Caco-2 (cell line): ENCODE measurements at regions not wholly inside any gene's neighbourhood (a gene's known extent, or its start where the extent isn't known, plus 50 kb on each side); places are given as distances from the start of the nearest gene placed in this dataset.

Experiments used
- BruUV-seq: library from RNA; stranded (reverse); fragments of 400-500 nt; replicated peaks from 2 replicates; lab custom pipeline; 2021; lab: Mats Ljungman, UMichigan
- CTCF ChIA-PET: fragments of 300-600 bp; sonication (Branson Sonifier 250); formaldehyde crosslinking; loops from one replicate; lab custom pipeline; 2022; ENCODE audit warnings: antibody characterized with exemption; lab: Charles Lee
- POLR2A ChIA-PET: fragments of 300-600 bp; sonication (Branson Sonifier 250); formaldehyde crosslinking; loops from one replicate; lab custom pipeline; 2022; ENCODE audit warnings: antibody characterized with exemption; lab: Charles Lee
- DNase-seq, 2 experiments: peaks; one replicate each; pipeline versions ENCODE4 v3.0.0 to v3.0.0-alpha.2; 2020 to 2022
- H3K27me3 ChIP-seq: replicated peaks from 2 replicates; pipeline ENCODE4 v1.6.0; 2011; ENCODE audit warnings: low read length; ENCODE audit not compliant: control insufficient read depth, insufficient read depth
- H3K36me3 ChIP-seq: 2 replicates; pipeline ENCODE4 v1.5.1; 2011; ENCODE audit warnings: low read length; ENCODE audit not compliant: control insufficient read depth, insufficient read depth
- H3K4me1 ChIP-seq: fragments of 250-450 bp; sonication (Bioruptor Pico); 2 replicates; pipeline ENCODE4 v1.5.1; 2020; ENCODE audit warnings: mild to moderate bottlenecking
- H3K4me3 ChIP-seq: 2 replicates; pipeline ENCODE4 v1.5.1; 2011; ENCODE audit warnings: low read depth, mild to moderate bottlenecking, control low read depth, low read length
- H3K9me3 ChIP-seq: fragments of 250-450 bp; sonication (Bioruptor Pico); 2 replicates; pipeline ENCODE4 v1.5.1; 2020; ENCODE audit warnings: mild to moderate bottlenecking, moderate library complexity
- H3K27ac Mint-ChIP-seq: one replicate; pipeline ENCODE4 v1.8.0; 2022; ENCODE audit warnings: mixed read lengths; ENCODE audit not compliant: unreplicated experiment
- H3K27me3 Mint-ChIP-seq: one replicate; pipeline ENCODE4 v1.8.0; 2022; ENCODE audit warnings: mixed read lengths; ENCODE audit not compliant: insufficient read depth, unreplicated experiment
- H3K36me3 Mint-ChIP-seq: one replicate; pipeline ENCODE4 v1.8.0; 2022; ENCODE audit warnings: mild to moderate bottlenecking, mixed read lengths; ENCODE audit not compliant: insufficient read depth, unreplicated experiment
- H3K4me1 Mint-ChIP-seq: one replicate; pipeline ENCODE4 v1.8.0; 2022; ENCODE audit warnings: low read depth, mixed read lengths; ENCODE audit not compliant: unreplicated experiment
- H3K4me3 Mint-ChIP-seq: one replicate; pipeline ENCODE4 v1.8.0; 2022; ENCODE audit warnings: mild to moderate bottlenecking, moderate library complexity, mixed read lengths; ENCODE audit not compliant: unreplicated experiment
- H3K9me3 Mint-ChIP-seq: one replicate; pipeline ENCODE4 v1.8.0; 2022; ENCODE audit warnings: mixed read lengths; ENCODE audit not compliant: unreplicated experiment
- intact Hi-C: fragments of 100-400 bp; cut with micrococcal nuclease; formaldehyde crosslinking; loops from one replicate; pipeline ENCODE4 v1.10.0; 2022; ENCODE audit not compliant: unreplicated experiment
- TF ChIP-seq, protein P1 (sequence below), 2 experiments: fragments of 200-600 bp in 1 of 2; IDR thresholded peaks; 1 replicate in 1 of 2; 2 replicates in 1 of 2; pipeline versions ENCODE4 v1.5.1 to v1.8.0; 2011 to 2022; ENCODE audit warnings: antibody characterized with exemption in 1 of 2, control low read depth in 1 of 2, inconsistent platforms in 1 of 2, low read depth in 1 of 2, low read length in 1 of 2, mild to moderate bottlenecking in 1 of 2, moderate library complexity in 1 of 2; ENCODE audit not compliant: insufficient read depth in 1 of 2, severe bottlenecking in 1 of 2, unreplicated experiment in 1 of 2

DNA sequence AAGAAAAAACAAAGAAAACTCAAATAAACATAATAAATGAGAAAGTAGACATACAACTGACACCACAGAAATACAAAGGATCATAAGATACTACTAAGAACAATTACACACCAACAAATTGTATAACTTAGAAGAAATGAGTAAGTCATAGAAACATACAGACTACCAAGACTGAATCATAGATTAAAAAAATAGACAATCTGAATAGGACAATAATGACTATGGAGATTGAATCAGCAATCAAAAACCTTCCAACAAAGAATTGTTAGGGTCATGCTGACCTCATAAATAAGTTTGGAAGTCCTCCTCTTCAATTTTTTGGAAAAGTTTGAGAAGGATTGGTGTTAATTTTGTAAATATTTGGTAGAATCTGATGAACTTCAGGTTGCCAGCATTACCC, 159.0 kb downstream of the PTBP2 start:
- Histone ChIP-seq H3K4me1 (peaks cover 14% of the 10 kb centered on the region; the same call in 1 of the 2 replicates), H3K4me3 (no peak overlapping the region), H3K36me3 (no peaks in the 10 kb centered on the region), H3K27me3 (no peaks in the 10 kb centered on the region), H3K9me3 (no peaks in the 10 kb centered on the region)
- H3K27ac Mint-ChIP-seq: no peak overlapping the region
- ChIA-PET POLR2A (no interaction called here), CTCF (no interaction called here)
- H3K4me3 Mint-ChIP-seq: no peak overlapping the region
- peaks cover 9% of the 10 kb centered on the region for H3K9me3 Mint-ChIP-seq
- H3K4me1 Mint-ChIP-seq: peaks cover 9% of the 10 kb centered on the region
- H3K36me3 Mint-ChIP-seq: no peaks in the 10 kb centered on the region
- TF ChIP-seq, protein P1, sequence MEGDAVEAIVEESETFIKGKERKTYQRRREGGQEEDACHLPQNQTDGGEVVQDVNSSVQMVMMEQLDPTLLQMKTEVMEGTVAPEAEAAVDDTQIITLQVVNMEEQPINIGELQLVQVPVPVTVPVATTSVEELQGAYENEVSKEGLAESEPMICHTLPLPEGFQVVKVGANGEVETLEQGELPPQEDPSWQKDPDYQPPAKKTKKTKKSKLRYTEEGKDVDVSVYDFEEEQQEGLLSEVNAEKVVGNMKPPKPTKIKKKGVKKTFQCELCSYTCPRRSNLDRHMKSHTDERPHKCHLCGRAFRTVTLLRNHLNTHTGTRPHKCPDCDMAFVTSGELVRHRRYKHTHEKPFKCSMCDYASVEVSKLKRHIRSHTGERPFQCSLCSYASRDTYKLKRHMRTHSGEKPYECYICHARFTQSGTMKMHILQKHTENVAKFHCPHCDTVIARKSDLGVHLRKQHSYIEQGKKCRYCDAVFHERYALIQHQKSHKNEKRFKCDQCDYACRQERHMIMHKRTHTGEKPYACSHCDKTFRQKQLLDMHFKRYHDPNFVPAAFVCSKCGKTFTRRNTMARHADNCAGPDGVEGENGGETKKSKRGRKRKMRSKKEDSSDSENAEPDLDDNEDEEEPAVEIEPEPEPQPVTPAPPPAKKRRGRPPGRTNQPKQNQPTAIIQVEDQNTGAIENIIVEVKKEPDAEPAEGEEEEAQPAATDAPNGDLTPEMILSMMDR (IDR thresholded peaks at IDR 0.05; ENCODE audit: insufficient read depth in 1 of 2, low read depth in 1 of 2, low read length in 1 of 2, severe bottlenecking in 1 of 2, unreplicated experiment in 1 of 2): no peak
- intact Hi-C loops: loop anchor here (5.0 kb wide), 1 partner anchor 52 kb away; no protein-coding TSS in a partner anchor
- no TSS peak for BruUV-seq
- no peaks in the 10 kb centered on the region for H3K27me3 Mint-ChIP-seq
- DNase-seq: no peak

DNA sequence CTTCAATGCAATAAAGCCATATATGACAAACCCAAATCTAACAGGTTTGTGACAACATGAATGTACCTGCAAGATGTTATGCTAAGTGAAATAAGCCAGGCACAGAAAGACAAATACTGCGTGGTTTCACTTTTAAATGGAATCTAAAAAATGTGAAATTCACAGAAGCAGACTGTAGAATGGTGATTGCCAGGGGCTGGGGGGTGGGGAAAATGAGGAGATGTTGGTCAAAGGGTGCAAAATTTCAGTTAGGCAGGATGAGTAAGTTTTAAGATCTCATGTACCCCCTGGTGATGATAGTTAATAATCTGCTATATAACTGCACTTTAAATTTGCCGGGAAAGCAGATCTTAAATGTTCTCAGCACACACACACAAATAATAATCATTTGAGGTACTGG, 160.5 kb downstream of the PTBP2 start:
- no TSS peak for BruUV-seq
- Histone ChIP-seq H3K27me3 (no peaks in the 10 kb centered on the region), H3K36me3 (no peaks in the 10 kb centered on the region), H3K4me1 (peaks cover 14% of the 10 kb centered on the region; the same call in 1 of the 2 replicates), H3K4me3 (no peak overlapping the region), H3K9me3 (no peaks in the 10 kb centered on the region)
- Mint-ChIP-seq H3K4me1 (peaks cover 9% of the 10 kb centered on the region), H3K4me3 (no peak overlapping the region), H3K27me3 (no peaks in the 10 kb centered on the region), H3K9me3 (peaks cover 9% of the 10 kb centered on the region), H3K36me3 (no peaks in the 10 kb centered on the region), H3K27ac (no peak overlapping the region)
- TF ChIP-seq, protein P1 (IDR thresholded peaks at IDR 0.05; ENCODE audit: insufficient read depth in 1 of 2, low read depth in 1 of 2, low read length in 1 of 2, severe bottlenecking in 1 of 2, unreplicated experiment in 1 of 2): no peak
- POLR2A ChIA-PET: no interaction called here
- CTCF ChIA-PET: no interaction called here
- no peak for DNase-seq
- intact Hi-C loops: loop anchor here (5.0 kb wide), 1 partner anchor 50 kb away; no protein-coding TSS in a partner anchor

DNA sequence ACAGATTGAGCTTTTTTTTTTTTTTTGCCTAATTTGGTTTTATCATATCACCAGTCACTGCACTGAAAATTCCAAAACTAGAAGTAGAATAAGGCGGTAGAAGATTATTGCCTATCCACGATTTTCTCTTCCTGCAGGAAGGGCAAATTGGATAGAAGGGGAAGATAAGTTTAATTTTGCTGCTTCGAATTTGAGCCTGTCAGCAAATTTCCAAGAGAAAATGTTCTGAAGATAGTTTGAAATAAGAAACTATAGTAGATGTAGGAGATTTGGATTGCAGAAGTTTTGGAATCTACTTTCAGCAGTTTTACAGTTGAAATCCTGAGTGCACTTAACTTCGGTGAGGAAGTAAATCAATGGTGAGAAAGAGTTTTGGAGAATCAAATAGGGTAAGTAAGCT, 164.9 kb downstream of the PTBP2 start:
- Mint-ChIP-seq H3K4me3 (no peak overlapping the region), H3K27ac (no peak overlapping the region), H3K36me3 (no peaks in the 10 kb centered on the region), H3K27me3 (no peaks in the 10 kb centered on the region), H3K9me3 (no peaks in the 10 kb centered on the region), H3K4me1 (no peaks in the 10 kb centered on the region)
- no peaks in the 10 kb centered on the region for H3K36me3 ChIP-seq
- TF ChIP-seq, protein P1 (IDR thresholded peaks at IDR 0.05; ENCODE audit: insufficient read depth in 1 of 2, low read depth in 1 of 2, low read length in 1 of 2, severe bottlenecking in 1 of 2, unreplicated experiment in 1 of 2): no peak
- CTCF ChIA-PET: no interaction called here
- no TSS peak for BruUV-seq
- POLR2A ChIA-PET: no interaction called here
- no peaks in the 10 kb centered on the region for H3K9me3 ChIP-seq
- intact Hi-C loops: no loop called here
- no peaks in the 10 kb centered on the region for H3K27me3 ChIP-seq
- no peak for DNase-seq
- H3K4me3 ChIP-seq: no peak overlapping the region
- H3K4me1 ChIP-seq: no peaks in the 10 kb centered on the region
